ENCODE measurements at regions not wholly inside any gene's neighbourhood (a gene's known extent, or its start where the extent isn't known, plus 50 kb on each side); places are given as distances from the start of the nearest gene placed in this dataset.

DNA sequence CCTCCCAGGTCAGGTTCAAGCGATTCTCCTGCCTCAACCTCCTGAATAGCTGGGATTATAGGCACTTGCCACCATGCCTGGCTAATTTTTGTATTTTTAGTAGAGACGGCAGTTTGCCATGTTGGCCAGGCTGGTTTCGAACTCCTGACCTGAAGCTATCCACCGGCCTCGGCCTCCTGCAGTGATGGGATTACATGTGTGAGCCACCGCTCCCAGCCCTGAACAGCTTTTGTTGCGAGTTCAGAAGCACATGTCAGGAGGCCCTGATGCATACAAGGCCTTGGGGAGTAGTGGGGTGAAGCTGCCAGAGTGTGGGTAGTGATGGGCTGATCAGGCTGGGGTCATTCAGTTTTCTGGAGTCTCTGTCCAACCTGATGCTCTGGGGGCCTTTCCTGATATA lies 117.0 kb upstream of the C11orf87 start:
- Mint-ChIP-seq H3K9me3 (peaks cover 5% of the 10 kb centered on the region), H3K27me3 (no peaks in the 10 kb centered on the region), H3K36me3 (ENCODE audit: low read depth) (no peaks in the 10 kb centered on the region), H3K27ac (no peak overlapping the region), H3K4me1 (no peaks in the 10 kb centered on the region), H3K4me3 (no peak overlapping the region)
- ChIA-PET POLR2A (no interaction called here), CTCF (no interaction called here)
- DNase-seq = no peak

GRCh38 chr11:109306322-109306721 lies 115.7 kb upstream of the C11orf87 start:
- H3K27ac Mint-ChIP-seq = no peak overlapping the region

DNA sequence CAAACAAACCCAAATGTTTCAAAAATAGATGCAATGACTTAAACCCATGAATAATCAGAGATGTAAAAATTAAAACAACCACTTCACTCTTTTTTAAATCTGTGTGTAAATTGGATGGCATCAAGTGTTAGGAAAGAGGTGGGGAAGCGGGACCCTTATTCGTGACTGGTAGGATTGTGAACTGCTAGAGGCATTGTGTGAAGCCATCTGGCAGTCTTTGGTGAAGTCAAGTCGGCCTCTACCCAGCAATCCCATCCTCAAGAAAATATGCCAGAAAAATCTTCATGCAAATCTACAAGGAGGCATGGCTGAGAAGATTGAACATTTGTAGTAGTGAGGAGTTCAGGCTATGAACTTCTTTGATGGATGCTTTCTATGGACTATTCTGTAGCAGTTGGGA lies 114.6 kb upstream of the C11orf87 start:
- POLR2A ChIA-PET = no interaction called here
- no peaks in the 10 kb centered on the region for H3K4me1 Mint-ChIP-seq
- no peak for DNase-seq
- H3K36me3 Mint-ChIP-seq (ENCODE audit: low read depth) = no peaks in the 10 kb centered on the region
- CTCF ChIA-PET = no interaction called here
- no peak overlapping the region for H3K4me3 Mint-ChIP-seq
- peaks cover 2% of the 10 kb centered on the region for H3K9me3 Mint-ChIP-seq
- no peak overlapping the region for H3K27ac Mint-ChIP-seq
- H3K27me3 Mint-ChIP-seq = no peaks in the 10 kb centered on the region

More at GRCh38 chr11:109306322-109306721, 115.7 kb upstream of the C11orf87 start:
- Mint-ChIP-seq H3K4me1 (no peaks in the 10 kb centered on the region), H3K9me3 (peaks cover 2% of the 10 kb centered on the region), H3K4me3 (no peak overlapping the region), H3K27me3 (no peaks in the 10 kb centered on the region), H3K36me3 (ENCODE audit: low read depth) (no peaks in the 10 kb centered on the region)
- DNase-seq = no peak
- POLR2A ChIA-PET = no interaction called here
- CTCF ChIA-PET = no interaction called here

DNA sequence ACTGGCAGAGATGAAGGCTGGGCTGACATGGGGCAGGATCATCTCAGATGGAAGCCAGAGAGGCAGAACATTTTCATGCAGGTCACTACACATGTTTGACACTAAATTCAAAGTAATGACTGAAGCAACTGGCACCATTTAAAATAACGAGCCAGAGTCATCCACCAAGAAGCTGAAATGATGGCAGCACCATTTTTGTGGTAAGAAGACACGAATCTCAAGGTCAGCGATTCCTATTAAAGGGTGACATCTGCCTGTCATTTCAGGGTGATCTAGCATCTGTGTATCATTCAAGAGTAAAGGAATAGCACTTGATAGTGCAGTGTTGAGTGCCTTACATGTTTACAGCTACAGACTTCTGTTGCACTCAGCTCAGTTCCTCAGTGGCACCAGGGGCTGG lies 113.4 kb upstream of the C11orf87 start:
- Mint-ChIP-seq H3K4me3 (no peak overlapping the region), H3K27me3 (no peaks in the 10 kb centered on the region), H3K9me3 (peaks cover under 1% of the 10 kb centered on the region), H3K27ac (no peak overlapping the region), H3K36me3 (ENCODE audit: low read depth) (no peaks in the 10 kb centered on the region), H3K4me1 (no peaks in the 10 kb centered on the region)
- ChIA-PET POLR2A (no interaction called here), CTCF (interaction anchor here (0.8 kb wide), 1 partner anchor 15 kb away, joined by 3 read pairs; no protein-coding TSS in a partner anchor)
- DNase-seq = no peak

DNA sequence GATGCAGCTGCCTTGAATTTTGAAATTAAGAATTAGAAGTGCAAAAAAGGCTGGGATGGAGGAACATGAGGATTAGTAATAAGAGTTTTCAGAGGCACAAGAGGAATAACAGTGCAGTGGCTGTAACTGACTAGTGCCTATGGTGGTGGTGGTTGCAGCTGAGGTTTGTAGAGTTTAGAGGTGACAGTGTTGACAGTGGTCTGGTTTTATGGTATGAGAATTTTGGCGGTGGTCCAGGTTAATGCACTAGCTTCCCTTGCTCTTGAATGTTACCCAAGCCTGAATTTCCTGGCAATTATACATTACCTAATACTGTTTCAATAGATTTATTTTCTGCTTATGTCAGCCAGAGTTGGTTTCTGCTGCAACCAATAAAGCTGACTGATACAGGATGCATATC lies 112.8 kb upstream of the C11orf87 start:
- POLR2A ChIA-PET = no interaction called here

DNA sequence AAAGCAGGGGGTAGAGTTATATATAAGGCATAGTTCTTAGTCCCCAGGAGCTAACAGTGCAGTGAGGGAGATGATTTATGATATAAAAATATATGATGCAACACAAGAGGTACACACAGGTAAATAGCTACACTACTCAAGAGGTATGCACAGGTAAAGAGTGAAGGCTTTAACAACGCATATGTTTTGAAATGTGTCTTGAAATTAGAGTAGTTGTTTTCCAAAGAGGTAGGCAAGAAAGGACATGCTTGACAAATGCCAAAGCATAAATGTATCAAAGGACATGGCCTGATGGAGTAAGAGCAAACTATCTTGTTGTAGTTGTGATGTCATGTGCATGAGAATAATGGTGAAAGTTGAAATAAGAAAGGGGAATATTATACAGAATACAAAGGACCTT lies 104.3 kb upstream of the C11orf87 start:
- Mint-ChIP-seq H3K27me3 (no peaks in the 10 kb centered on the region), H3K27ac (no peak overlapping the region), H3K9me3 (peaks cover 8% of the 10 kb centered on the region), H3K36me3 (ENCODE audit: low read depth) (no peaks in the 10 kb centered on the region), H3K4me3 (no peak overlapping the region), H3K4me1 (no peaks in the 10 kb centered on the region)
- POLR2A ChIA-PET = no interaction called here
- CTCF ChIA-PET = no interaction called here
- no peak for DNase-seq

More for the DNA sequence above, 112.8 kb upstream of the C11orf87 start:
- H3K4me1 Mint-ChIP-seq = no peaks in the 10 kb centered on the region
- no peak overlapping the region for H3K27ac Mint-ChIP-seq
- H3K9me3 Mint-ChIP-seq = no peaks in the 10 kb centered on the region
- H3K36me3 Mint-ChIP-seq (ENCODE audit: low read depth) = no peaks in the 10 kb centered on the region
- CTCF ChIA-PET = no interaction called here
- no peaks in the 10 kb centered on the region for H3K27me3 Mint-ChIP-seq
- DNase-seq = no peak
- H3K4me3 Mint-ChIP-seq = no peak overlapping the region

DNA sequence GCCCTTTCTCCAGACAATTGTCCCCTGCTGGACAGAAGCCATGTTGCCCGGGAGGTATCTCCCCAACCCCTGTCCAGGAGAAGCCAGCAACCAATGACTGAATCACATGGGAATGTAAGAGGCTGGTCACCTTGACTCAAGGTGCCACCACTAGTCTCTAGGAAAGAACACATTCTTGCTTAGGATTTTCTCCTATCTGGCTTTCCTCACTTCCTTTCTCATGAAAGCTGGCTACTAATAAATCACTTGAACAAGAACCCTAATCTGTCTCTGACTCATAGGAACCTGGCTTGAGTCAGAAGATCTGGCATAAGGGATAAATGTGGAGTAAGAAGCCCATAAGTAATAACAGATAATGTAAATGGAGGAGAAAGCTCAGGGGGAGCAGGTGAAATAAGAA lies 101.4 kb upstream of the C11orf87 start:
- no peaks in the 10 kb centered on the region for H3K36me3 Mint-ChIP-seq (ENCODE audit: low read depth)
- ChIA-PET CTCF (no interaction called here), POLR2A (no interaction called here)
- peaks cover 7% of the 10 kb centered on the region for H3K9me3 Mint-ChIP-seq
- no peak for DNase-seq
- H3K27me3 Mint-ChIP-seq = no peaks in the 10 kb centered on the region
- no peak overlapping the region for H3K27ac Mint-ChIP-seq
- no peaks in the 10 kb centered on the region for H3K4me1 Mint-ChIP-seq
- H3K4me3 Mint-ChIP-seq = no peak overlapping the region

GRCh38 chr11:109326781-109327180 lies 95.2 kb upstream of the C11orf87 start:
- Mint-ChIP-seq H3K27ac (no peak overlapping the region), H3K4me3 (no peak overlapping the region), H3K27me3 (no peaks in the 10 kb centered on the region), H3K36me3 (ENCODE audit: low read depth) (no peaks in the 10 kb centered on the region), H3K4me1 (no peaks in the 10 kb centered on the region), H3K9me3 (peaks cover 4% of the 10 kb centered on the region)
- ChIA-PET POLR2A (no interaction called here), CTCF (no interaction called here)
- no peak for DNase-seq

- Mint-ChIP-seq H3K27ac (no peak overlapping the region), H3K4me1 (no peaks in the 10 kb centered on the region), H3K4me3 (no peak overlapping the region), H3K27me3 (no peaks in the 10 kb centered on the region), H3K36me3 (ENCODE audit: low read depth) (no peaks in the 10 kb centered on the region), H3K9me3 (peaks cover 4% of the 10 kb centered on the region)
- ChIA-PET CTCF (no interaction called here), POLR2A (no interaction called here)
- DNase-seq = no peak
Measured at GRCh38 chr11:109329716-109330115, 92.3 kb upstream of the C11orf87 start.

DNA sequence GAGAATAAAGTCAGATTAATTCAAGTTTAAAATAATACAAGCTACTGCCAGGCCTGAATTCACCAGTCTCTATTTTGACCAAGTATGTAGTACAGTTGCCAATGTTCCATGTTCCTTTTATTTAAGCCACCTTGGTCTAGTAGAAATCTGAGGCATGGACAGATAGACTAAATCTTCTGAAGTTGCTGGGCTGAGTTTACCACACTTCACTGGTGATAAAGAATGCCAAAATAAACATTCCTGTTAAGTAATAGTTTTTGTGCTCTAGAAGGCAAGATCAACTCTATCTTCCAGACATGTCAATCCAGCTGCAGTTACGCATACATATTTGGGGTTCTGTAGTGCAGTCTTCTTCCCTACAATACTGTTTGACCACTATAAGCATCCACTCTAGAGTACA lies 83.9 kb upstream of the C11orf87 start:
- no peak overlapping the region for H3K27ac Mint-ChIP-seq
- CTCF ChIA-PET = no interaction called here
- POLR2A ChIA-PET = no interaction called here
- no peak for DNase-seq
- H3K36me3 Mint-ChIP-seq (ENCODE audit: low read depth) = no peaks in the 10 kb centered on the region
- H3K4me3 Mint-ChIP-seq = no peak overlapping the region
- no peaks in the 10 kb centered on the region for H3K27me3 Mint-ChIP-seq
- peaks cover 4% of the 10 kb centered on the region for H3K9me3 Mint-ChIP-seq
- no peaks in the 10 kb centered on the region for H3K4me1 Mint-ChIP-seq

DNA sequence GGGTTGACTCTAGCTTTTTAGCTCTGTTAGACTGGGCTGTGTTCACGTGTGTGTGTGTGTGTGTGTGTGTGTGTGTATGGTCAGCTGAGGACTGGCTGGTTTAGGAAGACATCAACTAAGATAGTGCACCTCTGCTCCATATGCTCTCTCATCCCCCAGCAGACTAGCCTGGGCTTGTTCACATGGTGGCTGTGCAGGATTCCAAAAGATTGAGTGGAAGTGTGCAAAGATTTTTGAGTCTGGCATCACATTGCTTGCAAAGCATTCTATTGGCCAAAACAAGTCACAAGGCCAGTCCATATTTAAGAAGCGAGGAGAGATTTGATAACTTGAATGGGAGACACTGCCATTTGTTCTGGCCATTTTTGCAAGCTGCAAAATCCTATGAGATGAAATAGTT lies 79.7 kb upstream of the C11orf87 start:
- no peak overlapping the region for H3K4me3 Mint-ChIP-seq
- no peak overlapping the region for H3K27ac Mint-ChIP-seq
- ChIA-PET POLR2A (no interaction called here), CTCF (no interaction called here)
- H3K27me3 Mint-ChIP-seq = no peaks in the 10 kb centered on the region
- DNase-seq = no peak
- H3K36me3 Mint-ChIP-seq (ENCODE audit: low read depth) = no peaks in the 10 kb centered on the region
- H3K4me1 Mint-ChIP-seq = no peaks in the 10 kb centered on the region
- peaks cover 3% of the 10 kb centered on the region for H3K9me3 Mint-ChIP-seq

GRCh38 chr11:109343242-109343641 lies 78.7 kb upstream of the C11orf87 start:
- Mint-ChIP-seq H3K4me1 (no peaks in the 10 kb centered on the region), H3K4me3 (no peak overlapping the region), H3K27ac (no peak overlapping the region), H3K36me3 (ENCODE audit: low read depth) (no peaks in the 10 kb centered on the region), H3K9me3 (peaks cover 3% of the 10 kb centered on the region), H3K27me3 (no peaks in the 10 kb centered on the region)
- POLR2A ChIA-PET = no interaction called here
- CTCF ChIA-PET = no interaction called here
- no peak for DNase-seq

DNA sequence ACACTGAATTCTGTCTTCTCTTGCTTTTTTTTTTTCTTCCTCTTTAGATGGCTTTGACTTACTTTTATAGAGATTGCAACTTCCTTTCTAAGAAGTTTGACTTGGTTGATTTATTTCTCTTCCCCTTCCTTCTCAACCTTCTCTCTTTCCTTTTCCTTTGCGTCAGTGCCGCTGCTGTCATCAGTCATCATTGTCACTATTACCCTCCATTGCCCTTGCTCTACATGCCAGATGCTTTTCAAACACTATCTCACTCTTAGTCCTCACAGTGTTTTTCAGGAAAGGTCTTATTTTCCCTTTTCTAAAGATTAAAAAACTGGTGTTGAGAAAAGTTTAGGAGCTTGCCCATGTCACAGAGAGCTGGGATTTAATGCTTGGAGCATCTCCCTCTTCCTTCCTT lies 74.7 kb upstream of the C11orf87 start:
- H3K36me3 Mint-ChIP-seq (ENCODE audit: low read depth) = no peaks in the 10 kb centered on the region
- ChIA-PET CTCF (no interaction called here), POLR2A (no interaction called here)
- no peaks in the 10 kb centered on the region for H3K27me3 Mint-ChIP-seq
- H3K4me1 Mint-ChIP-seq = no peaks in the 10 kb centered on the region
- DNase-seq = no peak
- no peak overlapping the region for H3K27ac Mint-ChIP-seq
- H3K4me3 Mint-ChIP-seq = no peak overlapping the region
- peaks cover 11% of the 10 kb centered on the region for H3K9me3 Mint-ChIP-seq

GRCh38 chr11:109349276-109350080 lies 72.5 kb upstream of the C11orf87 start:
- H3K4me1 Mint-ChIP-seq = no peaks in the 10 kb centered on the region
- H3K27me3 Mint-ChIP-seq = no peaks in the 10 kb centered on the region
- H3K36me3 Mint-ChIP-seq (ENCODE audit: low read depth) = no peaks in the 10 kb centered on the region
- no peak overlapping the region for H3K4me3 Mint-ChIP-seq
- ChIA-PET CTCF (no interaction called here), POLR2A (no interaction called here)
- peaks cover 14% of the 10 kb centered on the region for H3K9me3 Mint-ChIP-seq
- no peak overlapping the region for H3K27ac Mint-ChIP-seq
- no peak for DNase-seq

Data from activated CD4-positive, alpha-beta memory T cell treated with anti-CD3 and anti-CD28 coated beads, Interleukin-2, amount 10 ng/mL, durations not matched to agents 7 days and 5 days (primary cell).